ENCODE measurements at regions not wholly inside any gene's neighbourhood (a gene's known extent, or its start where the extent isn't known, plus 50 kb on each side); places are given as distances from the start of the nearest gene placed in this dataset.

GRCh38 chr10:44291091-44291490 lies 93.8 kb downstream of the CXCL12 start:
- Histone ChIP-seq H3K4me1 (ENCODE audit: control insufficient read depth in 2 of 2, insufficient read depth in 2 of 2, low read length in 2 of 2) (peaks cover 0 to 6% of the 10 kb centered on the region in 2 donors), H3K4me3 (ENCODE audit: low read length in 2 of 2) (no peak overlapping the region), H3K9me3 (ENCODE audit: control insufficient read depth in 2 of 2, low read length in 2 of 2) (no peaks in the 10 kb centered on the region), H3K27me3 (ENCODE audit: control insufficient read depth in 2 of 2, insufficient read depth in 2 of 2, low read length in 2 of 2) (no peaks in the 10 kb centered on the region), H3K27ac (ENCODE audit: low read depth in 2 of 2, low read length in 2 of 2) (peak overlapping the region in 1 of 2 donors; percentile 6), H3K36me3 (ENCODE audit: control insufficient read depth in 2 of 2, insufficient read depth in 2 of 2, low read length in 2 of 2) (no peaks in the 10 kb centered on the region), H3K9ac (ENCODE audit: low read depth in 1 of 2, low read length in 2 of 2) (no peak overlapping the region)

GRCh38 chr10:44289125-44289524 lies 95.8 kb downstream of the CXCL12 start:
- Histone ChIP-seq H3K9me3 (ENCODE audit: control insufficient read depth in 2 of 2, low read length in 2 of 2) (no peaks in the 10 kb centered on the region), H3K27me3 (ENCODE audit: control insufficient read depth in 2 of 2, insufficient read depth in 2 of 2, low read length in 2 of 2) (no peaks in the 10 kb centered on the region), H3K36me3 (ENCODE audit: control insufficient read depth in 2 of 2, insufficient read depth in 2 of 2, low read length in 2 of 2) (no peaks in the 10 kb centered on the region), H3K27ac (ENCODE audit: low read depth in 2 of 2, low read length in 2 of 2) (no peak overlapping the region), H3K9ac (ENCODE audit: low read depth in 1 of 2, low read length in 2 of 2) (no peak overlapping the region), H3K4me1 (ENCODE audit: control insufficient read depth in 2 of 2, insufficient read depth in 2 of 2, low read length in 2 of 2) (peaks cover 0 to 3% of the 10 kb centered on the region in 2 donors), H3K4me3 (ENCODE audit: low read length in 2 of 2) (no peak overlapping the region)

- Histone ChIP-seq H3K27ac (ENCODE audit: low read depth in 2 of 2, low read length in 2 of 2) (no peak overlapping the region), H3K4me1 (ENCODE audit: control insufficient read depth in 2 of 2, insufficient read depth in 2 of 2, low read length in 2 of 2) (no peaks in the 10 kb centered on the region)
Observed at GRCh38 chr10:44287408-44287807, 97.5 kb downstream of the CXCL12 start.

GRCh38 chr10:44284198-44285084 lies 100.5 kb downstream of the CXCL12 start:
- Histone ChIP-seq H3K27ac (ENCODE audit: low read depth in 2 of 2, low read length in 2 of 2) (no peak overlapping the region), H3K9ac (ENCODE audit: low read depth in 1 of 2, low read length in 2 of 2) (no peak overlapping the region), H3K36me3 (ENCODE audit: control insufficient read depth in 2 of 2, insufficient read depth in 2 of 2, low read length in 2 of 2) (no peaks in the 10 kb centered on the region), H3K27me3 (ENCODE audit: control insufficient read depth in 2 of 2, insufficient read depth in 2 of 2, low read length in 2 of 2) (no peaks in the 10 kb centered on the region), H3K9me3 (ENCODE audit: control insufficient read depth in 2 of 2, low read length in 2 of 2) (no peaks in the 10 kb centered on the region), H3K4me3 (ENCODE audit: low read length in 2 of 2) (no peak overlapping the region), H3K4me1 (ENCODE audit: control insufficient read depth in 2 of 2, insufficient read depth in 2 of 2, low read length in 2 of 2) (no peaks in the 10 kb centered on the region)

More at GRCh38 chr10:44287408-44287807, 97.5 kb downstream of the CXCL12 start:
- no peaks in the 10 kb centered on the region for H3K9me3 ChIP-seq (ENCODE audit: control insufficient read depth in 2 of 2, low read length in 2 of 2)
- no peaks in the 10 kb centered on the region for H3K36me3 ChIP-seq (ENCODE audit: control insufficient read depth in 2 of 2, insufficient read depth in 2 of 2, low read length in 2 of 2)
- no peak overlapping the region for H3K4me3 ChIP-seq (ENCODE audit: low read length in 2 of 2)
- H3K9ac ChIP-seq (ENCODE audit: low read depth in 1 of 2, low read length in 2 of 2) = no peak overlapping the region
- H3K27me3 ChIP-seq (ENCODE audit: control insufficient read depth in 2 of 2, insufficient read depth in 2 of 2, low read length in 2 of 2) = no peaks in the 10 kb centered on the region

GRCh38 chr10:44282626-44283300 lies 102.1 kb downstream of the CXCL12 start:
- Histone ChIP-seq H3K4me3 (ENCODE audit: low read length in 2 of 2) (no peak overlapping the region), H3K9ac (ENCODE audit: low read depth in 1 of 2, low read length in 2 of 2) (no peak overlapping the region), H3K4me1 (ENCODE audit: control insufficient read depth in 2 of 2, insufficient read depth in 2 of 2, low read length in 2 of 2) (no peaks in the 10 kb centered on the region), H3K27me3 (ENCODE audit: control insufficient read depth in 2 of 2, insufficient read depth in 2 of 2, low read length in 2 of 2) (no peaks in the 10 kb centered on the region), H3K36me3 (ENCODE audit: control insufficient read depth in 2 of 2, insufficient read depth in 2 of 2, low read length in 2 of 2) (no peaks in the 10 kb centered on the region), H3K27ac (ENCODE audit: low read depth in 2 of 2, low read length in 2 of 2) (no peak overlapping the region), H3K9me3 (ENCODE audit: control insufficient read depth in 2 of 2, low read length in 2 of 2) (no peaks in the 10 kb centered on the region)

- Histone ChIP-seq H3K9ac (ENCODE audit: low read depth in 1 of 2, low read length in 2 of 2) (no peak overlapping the region), H3K27ac (ENCODE audit: low read depth in 2 of 2, low read length in 2 of 2) (no peak overlapping the region), H3K27me3 (ENCODE audit: control insufficient read depth in 2 of 2, insufficient read depth in 2 of 2, low read length in 2 of 2) (no peaks in the 10 kb centered on the region), H3K4me3 (ENCODE audit: low read length in 2 of 2) (no peak overlapping the region), H3K36me3 (ENCODE audit: control insufficient read depth in 2 of 2, insufficient read depth in 2 of 2, low read length in 2 of 2) (no peaks in the 10 kb centered on the region), H3K4me1 (ENCODE audit: control insufficient read depth in 2 of 2, insufficient read depth in 2 of 2, low read length in 2 of 2) (no peaks in the 10 kb centered on the region), H3K9me3 (ENCODE audit: control insufficient read depth in 2 of 2, low read length in 2 of 2) (no peaks in the 10 kb centered on the region)
Observed at GRCh38 chr10:44281662-44282061, 103.2 kb downstream of the CXCL12 start.

GRCh38 chr10:44281089-44281613 lies 103.7 kb downstream of the CXCL12 start:
- Histone ChIP-seq H3K27me3 (ENCODE audit: control insufficient read depth in 2 of 2, insufficient read depth in 2 of 2, low read length in 2 of 2) (no peaks in the 10 kb centered on the region), H3K27ac (ENCODE audit: low read depth in 2 of 2, low read length in 2 of 2) (no peak overlapping the region), H3K36me3 (ENCODE audit: control insufficient read depth in 2 of 2, insufficient read depth in 2 of 2, low read length in 2 of 2) (no peaks in the 10 kb centered on the region), H3K9ac (ENCODE audit: low read depth in 1 of 2, low read length in 2 of 2) (no peak overlapping the region), H3K4me1 (ENCODE audit: control insufficient read depth in 2 of 2, insufficient read depth in 2 of 2, low read length in 2 of 2) (no peaks in the 10 kb centered on the region), H3K4me3 (ENCODE audit: low read length in 2 of 2) (no peak overlapping the region), H3K9me3 (ENCODE audit: control insufficient read depth in 2 of 2, low read length in 2 of 2) (no peaks in the 10 kb centered on the region)

- no peaks in the 10 kb centered on the region for H3K4me1 ChIP-seq (ENCODE audit: control insufficient read depth in 2 of 2, insufficient read depth in 2 of 2, low read length in 2 of 2)
- H3K27ac ChIP-seq (ENCODE audit: low read depth in 2 of 2, low read length in 2 of 2) = no peak overlapping the region
- no peaks in the 10 kb centered on the region for H3K27me3 ChIP-seq (ENCODE audit: control insufficient read depth in 2 of 2, insufficient read depth in 2 of 2, low read length in 2 of 2)
- no peaks in the 10 kb centered on the region for H3K36me3 ChIP-seq (ENCODE audit: control insufficient read depth in 2 of 2, insufficient read depth in 2 of 2, low read length in 2 of 2)
- no peak overlapping the region for H3K9ac ChIP-seq (ENCODE audit: low read depth in 1 of 2, low read length in 2 of 2)
- no peaks in the 10 kb centered on the region for H3K9me3 ChIP-seq (ENCODE audit: control insufficient read depth in 2 of 2, low read length in 2 of 2)
- H3K4me3 ChIP-seq (ENCODE audit: low read length in 2 of 2) = no peak overlapping the region
Observed at GRCh38 chr10:44280226-44281014, 104.5 kb downstream of the CXCL12 start.

GRCh38 chr10:44279426-44280126 lies 105.3 kb downstream of the CXCL12 start:
- H3K36me3 ChIP-seq (ENCODE audit: control insufficient read depth in 2 of 2, insufficient read depth in 2 of 2, low read length in 2 of 2) = no peaks in the 10 kb centered on the region
- no peaks in the 10 kb centered on the region for H3K4me1 ChIP-seq (ENCODE audit: control insufficient read depth in 2 of 2, insufficient read depth in 2 of 2, low read length in 2 of 2)
- no peaks in the 10 kb centered on the region for H3K9me3 ChIP-seq (ENCODE audit: control insufficient read depth in 2 of 2, low read length in 2 of 2)
- H3K4me3 ChIP-seq (ENCODE audit: low read length in 2 of 2) = no peak overlapping the region
- H3K27ac ChIP-seq (ENCODE audit: low read depth in 2 of 2, low read length in 2 of 2) = no peak overlapping the region
- H3K27me3 ChIP-seq (ENCODE audit: control insufficient read depth in 2 of 2, insufficient read depth in 2 of 2, low read length in 2 of 2) = no peaks in the 10 kb centered on the region
- H3K9ac ChIP-seq (ENCODE audit: low read depth in 1 of 2, low read length in 2 of 2) = no peak overlapping the region

Measured in mucosa of rectum (tissue), 2 donors.